Panc1 (cell line): ENCODE measurements at regions not wholly inside any gene's neighbourhood (a gene's known extent, or its start where the extent isn't known, plus 50 kb on each side); places are given as distances from the start of the nearest gene placed in this dataset.

Experiments used
- ATAC-seq: fragments of 200-7000 bp; cut with Tn5 transposase; 2 replicates; pipeline ENCODE4 v1.9.1; 2020; ENCODE audit warnings: mild to moderate bottlenecking, moderate library complexity
- BruUV-seq: library from RNA; stranded (reverse); fragments of 400-500 nt; replicated peaks from 2 replicates; lab custom pipeline; 2021; lab: Mats Ljungman, UMichigan
- CTCF ChIA-PET: fragments of 300-600 bp; sonication (Branson Sonifier 250); formaldehyde crosslinking; loops from one replicate; lab custom pipeline; 2022; ENCODE audit warnings: antibody characterized with exemption; lab: Charles Lee
- POLR2A ChIA-PET: fragments of 300-600 bp; sonication (Branson Sonifier 250); formaldehyde crosslinking; loops from one replicate; lab custom pipeline; 2022; ENCODE audit warnings: antibody characterized with exemption; lab: Charles Lee
- DNase-seq: peaks from one replicate; pipeline ENCODE4 v3.0.0-alpha.2; 2010; ENCODE audit warnings: low read depth, low spot score
- H3K27ac ChIP-seq: 2 replicates; pipeline ENCODE4 v1.5.1; 2011; ENCODE audit warnings: mild to moderate bottlenecking, low read length, inconsistent platforms
- H3K27me3 ChIP-seq: fragments of 200-500 bp; sonication (Bioruptor generic); 2 replicates; pipeline ENCODE4 v1.6.0; 2014; ENCODE audit warnings: low read length, inconsistent platforms; ENCODE audit not compliant: control insufficient read depth, insufficient read depth
- H3K36me3 ChIP-seq: fragments of 200-500 bp; sonication (Bioruptor generic); 2 replicates; pipeline ENCODE4 v1.5.1; 2014; ENCODE audit warnings: inconsistent platforms, mild to moderate bottlenecking, low read length, moderate library complexity; ENCODE audit not compliant: control insufficient read depth, insufficient read depth
- H3K4me1 ChIP-seq: 2 replicates; pipeline ENCODE4 v1.5.1; 2011; ENCODE audit warnings: inconsistent platforms, mild to moderate bottlenecking, low read length, moderate library complexity; ENCODE audit not compliant: control insufficient read depth, insufficient read depth
- H3K4me3 ChIP-seq, 2 experiments: 2 replicates each; pipeline ENCODE4 v1.5.1; 2011 to 2012; ENCODE audit warnings: low read depth in 2 of 2, low read length in 2 of 2, mild to moderate bottlenecking in 2 of 2, inconsistent platforms in 1 of 2, moderate library complexity in 1 of 2
- H3K9me3 ChIP-seq: fragments of 200-500 bp; sonication (Bioruptor generic); 2 replicates; pipeline ENCODE4 v1.5.1; 2014; ENCODE audit warnings: low read depth, mild to moderate bottlenecking, inconsistent platforms, low read length, moderate library complexity; ENCODE audit not compliant: control insufficient read depth, insufficient read depth
- CTCF ChIP-seq: fragments of 450-650 bp; IDR thresholded peaks from 2 replicates; pipeline ENCODE4 v1.5.1; 2017; ENCODE audit warnings: mild to moderate bottlenecking
- POLR2AphosphoS5 ChIP-seq: IDR thresholded peaks from 2 replicates; pipeline ENCODE4 v1.6.1; 2012; ENCODE audit warnings: mild to moderate bottlenecking, low read depth, low read length, moderate library complexity
- REST ChIP-seq, 2 experiments: IDR thresholded peaks; 2 replicates each; pipeline ENCODE4 v1.6.1; 2011 to 2012; ENCODE audit warnings: low read depth in 2 of 2, control low read depth in 1 of 2, low read length in 1 of 2, mild to moderate bottlenecking in 1 of 2, moderate library complexity in 1 of 2; ENCODE audit not compliant: insufficient read depth in 1 of 2
- SIN3A ChIP-seq: IDR thresholded peaks from 2 replicates; pipeline ENCODE4 v1.6.1; 2012; ENCODE audit warnings: low read depth, mild to moderate bottlenecking, low read length, moderate library complexity, borderline replicate concordance; ENCODE audit not compliant: insufficient read depth
- TCF7L2 ChIP-seq: IDR thresholded peaks from 2 replicates; pipeline ENCODE4 v1.6.1; 2011; ENCODE audit warnings: mild to moderate bottlenecking, low read depth, low read length, inconsistent platforms
- in situ Hi-C: cut with HindIII; loops from 2 replicates; pipeline ENCODE4 v1.10.0; 2016; ENCODE audit warnings: low sequenced_read_pairs, low pct_unique_long_range_greater_than_20kb
- intact Hi-C: fragments of 100-400 bp; cut with micrococcal nuclease; formaldehyde crosslinking; loops from one replicate; pipeline ENCODE4 v1.10.0; 2022; ENCODE audit not compliant: unreplicated experiment

- no peaks in the 10 kb centered on the region for H3K27me3 ChIP-seq
- TF ChIP-seq TCF7L2, result no peak
- no peak for TF ChIP-seq POLR2AphosphoS5
- intact Hi-C loops (no loop called here), in situ Hi-C loops (no loop called here)
- ChIA-PET CTCF (no interaction called here), POLR2A (interaction anchor here (0.7 kb wide), 1 partner anchor 483 kb away, joined by 5 read pairs; no protein-coding TSS in a partner anchor)
- H3K9me3 ChIP-seq, result peaks cover 2% of the 10 kb centered on the region; the same call in 1 of the 2 replicates
- no peaks in the 10 kb centered on the region for H3K4me1 ChIP-seq
- H3K27ac ChIP-seq, result no peak overlapping the region
- ATAC-seq (no peak), DNase-seq (no peak)
- no peak overlapping the region for H3K4me3 ChIP-seq
- no peaks in the 10 kb centered on the region for H3K36me3 ChIP-seq
- BruUV-seq, result no TSS peak
Observed at GRCh38 chr3:163891771-163892170, 1186.5 kb downstream of the SI start.

GRCh38 chr3:163890661-163891060 lies 1187.6 kb downstream of the SI start:
- in situ Hi-C loops, result no loop called here
- no peaks in the 10 kb centered on the region for H3K27me3 ChIP-seq
- H3K9me3 ChIP-seq, result peaks cover 2% of the 10 kb centered on the region; the same call in 1 of the 2 replicates
- DNase-seq, result no peak
- H3K4me1 ChIP-seq, result no peaks in the 10 kb centered on the region
- ChIA-PET CTCF (no interaction called here), POLR2A (no interaction called here)
- no peak for TF ChIP-seq POLR2AphosphoS5
- TF ChIP-seq CTCF, result no peak
- TF ChIP-seq REST (IDR thresholded peaks at IDR 0.05; ENCODE audit: insufficient read depth in 1 of 2, low read depth in 2 of 2, low read length in 1 of 2), result no peak
- TF ChIP-seq SIN3A, result no peak
- no peak for TF ChIP-seq TCF7L2
- BruUV-seq, result no TSS peak
- no peak overlapping the region for H3K4me3 ChIP-seq
- no peaks in the 10 kb centered on the region for H3K36me3 ChIP-seq
- intact Hi-C loops, result no loop called here
- no peak for ATAC-seq
- H3K27ac ChIP-seq, result no peak overlapping the region

- H3K4me3 ChIP-seq, result no peak overlapping the region
- DNase-seq, result no peak
- ATAC-seq, result no peak
- no peaks in the 10 kb centered on the region for H3K4me1 ChIP-seq
- ChIA-PET CTCF (no interaction called here), POLR2A (no interaction called here)
- no peaks in the 10 kb centered on the region for H3K27me3 ChIP-seq
- intact Hi-C loops, result no loop called here
- in situ Hi-C loops, result no loop called here
- H3K27ac ChIP-seq, result no peak overlapping the region
- TF ChIP-seq TCF7L2 (no peak), REST (IDR thresholded peaks at IDR 0.05; ENCODE audit: insufficient read depth in 1 of 2, low read depth in 2 of 2, low read length in 1 of 2) (no peak), POLR2AphosphoS5 (no peak), SIN3A (no peak), CTCF (no peak)
- H3K36me3 ChIP-seq, result no peaks in the 10 kb centered on the region
- BruUV-seq, result no TSS peak
- peaks cover 6% of the 10 kb centered on the region for H3K9me3 ChIP-seq
Observed at GRCh38 chr3:163879172-163879571, 1199.1 kb downstream of the SI start.
